HepG2 (cell line): ENCODE measurements at regions not wholly inside any gene's neighbourhood (a gene's known extent, or its start where the extent isn't known, plus 50 kb on each side); places are given as distances from the start of the nearest gene placed in this dataset.

Source experiments
- ATAC-seq: fragments of 200-7000 bp; cut with Tn5 transposase; 3 replicates; pipeline ENCODE4 v1.9.1; 2020; ENCODE audit warnings: mild to moderate bottlenecking, moderate library complexity
- BruUV-seq: library from RNA; stranded (reverse); fragments of 400-500 nt; replicated peaks from 2 replicates; lab custom pipeline; 2021; lab: Mats Ljungman, UMichigan
- CTCF ChIA-PET: fragments of 300-600 bp; formaldehyde crosslinking; extraction: SDS; loops from one replicate; lab custom pipeline; 2021; ENCODE audit warnings: low total read pairs, inconsistent platforms, low intra/inter-chr PET ratio; lab: Yijun Ruan, JAX
- POLR2A ChIA-PET: fragments of 350-600 bp; sonication (Branson Sonifier 250); formaldehyde crosslinking; loops from one replicate; lab custom pipeline; 2020; ENCODE audit warnings: antibody characterized with exemption, inconsistent platforms; lab: Yijun Ruan, JAX
- DNase-seq: peaks from one replicate; pipeline ENCODE4 v3.0.0-alpha.2; 2015; ENCODE audit warnings: low spot score
- FAIRE-seq: peaks from 3 replicates; lab custom pipeline; 2011; peaks lifted over from hg19 to GRCh38; lab: Jason Lieb, UNC
- H2AFZ ChIP-seq: one replicate; pipeline ENCODE4 v1.6.1; 2011; ENCODE audit warnings: low read length, inconsistent platforms
- H3K27ac ChIP-seq: fragments of 300-600 bp; 3 replicates; pipeline ENCODE4 v1.8.0; 2011; ENCODE audit warnings: mixed run types, mild to moderate bottlenecking, mixed read lengths, low read length, inconsistent platforms; ENCODE audit not compliant: insufficient read depth; ENCODE audit errors: extremely low read length
- H3K27me3 ChIP-seq, 2 experiments: fragments of 200-600 bp in 1 of 2; 2 replicates in 1 of 2; 3 replicates in 1 of 2; pipeline versions ENCODE4 v1.6.0 to v1.8.0; 2011; ENCODE audit warnings: low read length in 2 of 2, mild to moderate bottlenecking in 2 of 2, moderate library complexity in 2 of 2, inconsistent platforms in 1 of 2; ENCODE audit not compliant: insufficient read depth in 2 of 2, control insufficient read depth in 1 of 2
- H3K36me3 ChIP-seq, 2 experiments: fragments of 200-600 bp in 1 of 2; replicated peaks in 1 of 2; 2 replicates in 1 of 2; 3 replicates in 1 of 2; pipeline versions ENCODE4 v1.5.1 to v1.8.0; 2011; ENCODE audit warnings: low read length in 2 of 2, inconsistent platforms in 1 of 2; ENCODE audit not compliant: insufficient read depth in 2 of 2, control insufficient read depth in 1 of 2
- H3K4me1 ChIP-seq: 2 replicates; pipeline ENCODE4 v1.5.1; 2012; ENCODE audit warnings: low read length, inconsistent platforms; ENCODE audit not compliant: insufficient read depth
- H3K4me2 ChIP-seq: 2 replicates; pipeline ENCODE4 v1.6.0; 2011; ENCODE audit warnings: low read depth, low read length, inconsistent platforms
- H3K4me3 ChIP-seq, 3 experiments: fragments of 200-600 bp in 1 of 3; sonication (generic), shearing (Covaris generic) in 1 of 3; replicated peaks in 1 of 3; 2 replicates each; pipeline ENCODE4 v1.5.1; 2011 to 2016; ENCODE audit warnings: low read length in 3 of 3, inconsistent platforms in 2 of 3, low read depth in 2 of 3, mild to moderate bottlenecking in 2 of 3, control low read depth in 1 of 3, mixed read lengths in 1 of 3; ENCODE audit not compliant: insufficient read depth in 1 of 3
- H3K79me2 ChIP-seq: one replicate; pipeline ENCODE4 v1.6.1; 2011; ENCODE audit warnings: low read length, inconsistent platforms; ENCODE audit not compliant: insufficient read depth
- H3K9ac ChIP-seq: 2 replicates; pipeline ENCODE4 v1.6.0; 2011; ENCODE audit warnings: mild to moderate bottlenecking, low read depth, low read length, inconsistent platforms; ENCODE audit not compliant: insufficient read depth
- H3K9me3 ChIP-seq: 2 replicates; pipeline ENCODE4 v1.5.1; 2012; ENCODE audit warnings: mild to moderate bottlenecking, low read length
- H4K20me1 ChIP-seq: 2 replicates; pipeline ENCODE4 v1.6.0; 2011; ENCODE audit warnings: inconsistent platforms, mild to moderate bottlenecking, low read length, moderate library complexity; ENCODE audit not compliant: insufficient read depth
- CREB3 ChIP-seq: sonication (generic); formaldehyde crosslinking; IDR thresholded peaks from 2 replicates; pipeline ENCODE4 v1.5.0; 2020; ENCODE audit warnings: missing genetic modification reagents
- MED1 ChIP-seq: sonication (generic); formaldehyde crosslinking; IDR thresholded peaks from 2 replicates; pipeline ENCODE4 v1.4.0; 2020; ENCODE audit warnings: missing genetic modification reagents
- NR1H2 ChIP-seq: sonication (generic); formaldehyde crosslinking; IDR thresholded peaks from 2 replicates; pipeline ENCODE4 v1.8.1; 2022; ENCODE audit warnings: low read depth, missing genetic modification reagents, borderline replicate concordance
- SNAI1 ChIP-seq: sonication (generic); formaldehyde crosslinking; IDR thresholded peaks from 2 replicates; pipeline ENCODE4 v1.5.0; 2020; ENCODE audit warnings: mild to moderate bottlenecking, missing genetic modification reagents, borderline replicate concordance
- ZBTB26 ChIP-seq: IDR thresholded peaks from 2 replicates; pipeline ENCODE4 v1.6.1; 2016; ENCODE audit warnings: missing compliant biosample characterization, missing genetic modification reagents, borderline replicate concordance
- ZBTB46 ChIP-seq: sonication (generic); formaldehyde crosslinking; IDR thresholded peaks from 2 replicates; pipeline ENCODE4 v1.4.0; 2020; ENCODE audit warnings: mild to moderate bottlenecking, missing genetic modification reagents, borderline replicate concordance
- ZFP37 ChIP-seq: sonication (generic); formaldehyde crosslinking; IDR thresholded peaks from 2 replicates; pipeline ENCODE4 v1.4.0; 2020; ENCODE audit warnings: missing genetic modification reagents, borderline replicate concordance
- ZNF143 ChIP-seq: sonication (generic); formaldehyde crosslinking; IDR thresholded peaks from 2 replicates; pipeline ENCODE4 v1.4.0; 2020; ENCODE audit warnings: missing genetic modification reagents
- ZNF597 ChIP-seq: sonication (generic); formaldehyde crosslinking; IDR thresholded peaks from 2 replicates; pipeline ENCODE4 v1.5.0; 2020; ENCODE audit warnings: missing genetic modification reagents
- ZSCAN20 ChIP-seq: sonication (generic); formaldehyde crosslinking; IDR thresholded peaks from 2 replicates; pipeline ENCODE4 v1.4.0; 2020; ENCODE audit warnings: missing genetic modification reagents, mild to moderate bottlenecking, borderline replicate concordance
- WGBS: methylation state at CpG from one replicate; pipeline ENCODE4 v1.1.6; 2017; ENCODE audit warnings: low lambda C conversion rate; 5-methylcytosine and 5-hydroxymethylcytosine counted together
- in situ Hi-C: cut with HindIII; loops from 2 replicates; pipeline ENCODE4 v1.10.0; 2017; ENCODE audit warnings: low pct_unique_long_range_greater_than_20kb; ENCODE audit not compliant: extremely low pct_ligation_motif_present
- intact Hi-C: fragments of 100-400 bp; cut with micrococcal nuclease; formaldehyde crosslinking; loops from one replicate; pipeline ENCODE4 v1.10.0; 2022; ENCODE audit not compliant: unreplicated experiment
- TF ChIP-seq, protein P1 (sequence below): sonication (generic); formaldehyde crosslinking; conservative IDR thresholded peaks from 2 replicates; pipeline ENCODE4 v1.4.0; 2020; ENCODE audit warnings: missing genetic modification reagents
- TF ChIP-seq, protein P2 (sequence below): sonication (generic); formaldehyde crosslinking; IDR thresholded peaks from 2 replicates; pipeline ENCODE4 v1.5.1; 2020; ENCODE audit warnings: mild to moderate bottlenecking, missing genetic modification reagents, moderate library complexity

- TF ChIP-seq CREB3 (no peak), ZFP37 (no peak), SNAI1 (no peak), ZBTB46 (CRISPR knock-in tag) (no peak), MED1 (no peak)
- TF ChIP-seq, protein P1, sequence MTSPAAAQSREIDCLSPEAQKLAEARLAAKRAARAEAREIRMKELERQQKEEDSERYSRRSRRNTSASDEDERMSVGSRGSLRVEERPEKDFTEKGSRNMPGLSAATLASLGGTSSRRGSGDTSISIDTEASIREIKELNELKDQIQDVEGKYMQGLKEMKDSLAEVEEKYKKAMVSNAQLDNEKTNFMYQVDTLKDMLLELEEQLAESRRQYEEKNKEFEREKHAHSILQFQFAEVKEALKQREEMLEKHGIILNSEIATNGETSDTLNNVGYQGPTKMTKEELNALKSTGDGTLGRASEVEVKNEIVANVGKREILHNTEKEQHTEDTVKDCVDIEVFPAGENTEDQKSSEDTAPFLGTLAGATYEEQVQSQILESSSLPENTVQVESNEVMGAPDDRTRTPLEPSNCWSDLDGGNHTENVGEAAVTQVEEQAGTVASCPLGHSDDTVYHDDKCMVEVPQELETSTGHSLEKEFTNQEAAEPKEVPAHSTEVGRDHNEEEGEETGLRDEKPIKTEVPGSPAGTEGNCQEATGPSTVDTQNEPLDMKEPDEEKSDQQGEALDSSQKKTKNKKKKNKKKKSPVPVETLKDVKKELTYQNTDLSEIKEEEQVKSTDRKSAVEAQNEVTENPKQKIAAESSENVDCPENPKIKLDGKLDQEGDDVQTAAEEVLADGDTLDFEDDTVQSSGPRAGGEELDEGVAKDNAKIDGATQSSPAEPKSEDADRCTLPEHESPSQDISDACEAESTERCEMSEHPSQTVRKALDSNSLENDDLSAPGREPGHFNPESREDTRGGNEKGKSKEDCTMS (CRISPR knock-in tag): no peak
These were observed 146.6 kb downstream of the RNF144B start (continued) for GRCh38 chr6:18533793-18534192.

- ChIA-PET POLR2A (no interaction called here), CTCF (no interaction called here)
- WGBS: 13% methylated on average over 5 of the region's 6 CpGs
- Histone ChIP-seq H3K27me3 (no peaks in the 10 kb centered on the region; a peak in 1 of 5 replicates), H4K20me1 (no peaks in the 10 kb centered on the region), H3K36me3 (no peaks in the 10 kb centered on the region), H3K4me3 (no peak overlapping the region), H3K4me1 (no peaks in the 10 kb centered on the region), H3K79me2 (no peaks in the 10 kb centered on the region), H2AFZ (no peak overlapping the region), H3K27ac (no peak overlapping the region), H3K4me2 (no peak overlapping the region), H3K9me3 (no peaks in the 10 kb centered on the region), H3K9ac (no peak overlapping the region)
- no peak for DNase-seq
- BruUV-seq: no TSS peak
- intact Hi-C loops (no loop called here), in situ Hi-C loops (no loop called here)
- no peak; the same call in 2 of the 3 replicates for ATAC-seq
- no peak for FAIRE-seq
- TF ChIP-seq, protein P2, sequence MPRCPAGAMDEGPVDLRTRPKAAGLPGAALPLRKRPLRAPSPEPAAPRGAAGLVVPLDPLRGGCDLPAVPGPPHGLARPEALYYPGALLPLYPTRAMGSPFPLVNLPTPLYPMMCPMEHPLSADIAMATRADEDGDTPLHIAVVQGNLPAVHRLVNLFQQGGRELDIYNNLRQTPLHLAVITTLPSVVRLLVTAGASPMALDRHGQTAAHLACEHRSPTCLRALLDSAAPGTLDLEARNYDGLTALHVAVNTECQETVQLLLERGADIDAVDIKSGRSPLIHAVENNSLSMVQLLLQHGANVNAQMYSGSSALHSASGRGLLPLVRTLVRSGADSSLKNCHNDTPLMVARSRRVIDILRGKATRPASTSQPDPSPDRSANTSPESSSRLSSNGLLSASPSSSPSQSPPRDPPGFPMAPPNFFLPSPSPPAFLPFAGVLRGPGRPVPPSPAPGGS: no peak
- no peak for TF ChIP-seq NR1H2 (CRISPR knock-in tag)
- no peak for TF ChIP-seq ZNF597 (CRISPR knock-in tag)
- TF ChIP-seq ZSCAN20 (CRISPR knock-in tag): no peak
- no peak for TF ChIP-seq ZNF143 (CRISPR knock-in tag)
- no peak for TF ChIP-seq ZBTB26
These were observed 149.5 kb downstream of the RNF144B start for GRCh38 chr6:18536591-18537055.
